NCI-H524 (cell line): ENCODE measurements at regions not wholly inside any gene's neighbourhood (a gene's known extent, or its start where the extent isn't known, plus 50 kb on each side); places are given as distances from the start of the nearest gene placed in this dataset.

Experiments
- DNase-seq, 2 experiments: peaks; one replicate each; lab custom pipeline; 2025; lab: John Stamatoyannopoulos, UW

GRCh38 chr12:66044731-66045130 lies 85.8 kb downstream of the LLPH start:
- no peak for DNase-seq

DNA sequence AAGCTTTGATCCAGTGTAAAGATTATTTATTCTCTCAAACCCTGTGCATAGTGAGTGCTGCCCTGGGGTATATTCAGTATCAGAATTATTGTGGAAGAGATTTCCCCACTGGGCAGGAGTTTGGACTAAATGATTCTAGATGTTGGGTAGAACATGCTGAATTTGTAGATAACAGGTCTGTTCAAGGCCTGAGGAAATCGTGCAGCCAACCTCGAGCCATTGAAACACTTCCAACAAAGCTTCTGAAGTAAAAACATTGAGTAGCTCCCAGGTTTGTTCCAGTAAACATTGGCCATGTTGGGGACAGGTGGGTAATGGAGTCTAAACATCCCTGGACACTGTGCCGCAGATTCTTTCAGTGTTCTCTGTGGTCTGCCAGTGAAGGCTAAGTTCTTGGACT lies 87.5 kb downstream of the LLPH start:
- DNase-seq: no peak

GRCh38 chr12:66041651-66042363 lies 88.7 kb downstream of the LLPH start:
- no peak for DNase-seq

- DNase-seq: no peak
These were observed 94.2 kb downstream of the LLPH start for GRCh38 chr12:66036317-66036716.

- DNase-seq: peak; percentile 40 to 46
These were observed 95.1 kb downstream of the LLPH start for GRCh38 chr12:66035288-66035966.

- no peak for DNase-seq
These were observed 97.4 kb downstream of the LLPH start for GRCh38 chr12:66033151-66033550.

GRCh38 chr12:66032739-66033138 lies 97.8 kb downstream of the LLPH start:
- DNase-seq: no peak

GRCh38 chr12:66030217-66030781 lies 100.3 kb downstream of the LLPH start:
- no peak for DNase-seq

GRCh38 chr12:66028390-66028789 lies 102.2 kb downstream of the LLPH start:
- DNase-seq: no peak

- DNase-seq: no peak
These were observed 105.1 kb downstream of the LLPH start for GRCh38 chr12:66025477-66025876.

GRCh38 chr12:66024949-66025348 lies 105.6 kb downstream of the LLPH start:
- DNase-seq: no peak

GRCh38 chr12:66020481-66020880 lies 110.1 kb downstream of the LLPH start:
- DNase-seq: no peak

DNA sequence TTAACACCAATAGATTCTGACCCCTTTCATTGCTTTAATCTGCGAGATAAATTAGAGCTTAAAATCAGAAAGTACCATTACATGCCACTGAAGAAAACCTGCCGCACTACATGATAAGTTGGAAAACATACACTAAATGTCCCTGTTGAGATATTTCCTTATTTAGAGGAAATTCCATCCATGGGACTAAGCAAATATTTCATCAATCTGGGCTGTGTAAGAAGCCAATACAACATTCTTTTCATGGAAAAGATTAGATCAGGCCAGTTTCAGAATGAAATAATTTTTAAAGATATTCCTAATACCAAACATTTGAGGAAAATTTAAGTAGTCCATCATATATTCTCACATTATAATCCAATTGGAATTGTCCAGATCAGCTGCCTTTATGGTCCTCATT lies 112.8 kb downstream of the LLPH start:
- no peak for DNase-seq
